ENCODE measurements at regions not wholly inside any gene's neighbourhood (a gene's known extent, or its start where the extent isn't known, plus 50 kb on each side); places are given as distances from the start of the nearest gene placed in this dataset.
"Not testable (repeated sequence)": the region's sequence is repeated elsewhere in the genome, so short reads cannot be mapped to it uniquely, and the experiment has no call there.

DNA sequence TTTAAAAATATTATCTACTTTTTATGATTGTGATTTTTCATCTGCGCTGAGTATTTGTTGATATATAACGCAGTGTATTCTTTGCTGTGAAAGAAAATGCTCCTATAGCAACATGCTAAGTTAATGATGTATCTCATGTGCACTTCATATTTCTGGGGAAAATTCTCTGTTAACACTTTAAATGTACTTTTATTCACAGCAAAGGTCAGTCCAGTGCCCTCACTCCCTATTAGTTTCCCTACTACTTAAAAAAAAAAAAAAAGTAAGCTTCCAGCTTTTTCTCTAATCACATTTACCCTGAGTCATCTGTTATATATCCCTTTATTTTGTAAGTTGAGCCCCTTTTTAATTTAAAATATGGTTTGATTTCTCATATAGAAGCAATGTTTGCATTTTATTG lies 219.8 kb downstream of the AEBP2 start:
- Histone ChIP-seq H3K27me3 (ENCODE audit: control insufficient read depth in 5 of 5, insufficient read depth in 4 of 5, low read length in 5 of 5) (no peaks in the 10 kb centered on the region), H3K4me1 (ENCODE audit: control insufficient read depth in 5 of 5, insufficient read depth in 5 of 5, low read length in 5 of 5) (peaks cover 0 to 4% (median 0%) of the 10 kb centered on the region in 5 donors), H3K27ac (ENCODE audit: low read depth, low read length) (no peak overlapping the region), H3K9me3 (ENCODE audit: control insufficient read depth in 5 of 5, low read length in 5 of 5) (no peaks in the 10 kb centered on the region), H3K4me3 (ENCODE audit: low read depth in 1 of 5, low read length in 5 of 5) (no peak overlapping the region), H3K9ac (ENCODE audit: low read length in 5 of 5) (no peak overlapping the region), H3K36me3 (ENCODE audit: control insufficient read depth in 5 of 5, insufficient read depth in 5 of 5, low read length in 5 of 5) (no peaks in the 10 kb centered on the region)

DNA sequence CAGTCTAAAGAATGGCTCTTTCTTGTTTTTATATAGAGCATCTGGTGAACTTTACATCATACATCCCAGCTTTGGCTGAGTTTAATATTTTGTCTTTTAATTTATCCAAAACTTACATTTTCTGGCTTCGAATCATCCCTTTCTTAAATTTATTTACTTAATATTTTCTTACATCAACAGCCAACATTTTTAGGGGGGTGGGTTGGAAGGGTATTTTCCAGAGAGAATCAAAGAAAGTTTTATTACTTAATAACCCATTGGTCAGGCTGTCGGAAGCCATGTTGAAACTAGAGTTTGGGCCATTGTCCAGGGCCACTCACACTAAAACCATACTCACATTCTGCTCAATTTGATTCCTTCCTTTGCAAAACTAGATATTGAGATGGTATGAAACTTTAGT lies 220.2 kb downstream of the AEBP2 start:
- Histone ChIP-seq H3K27me3 (ENCODE audit: control insufficient read depth in 5 of 5, insufficient read depth in 4 of 5, low read length in 5 of 5) (no peaks in the 10 kb centered on the region), H3K9me3 (ENCODE audit: control insufficient read depth in 5 of 5, low read length in 5 of 5) (no peaks in the 10 kb centered on the region), H3K9ac (ENCODE audit: low read length in 5 of 5) (no peak overlapping the region), H3K4me1 (ENCODE audit: control insufficient read depth in 5 of 5, insufficient read depth in 5 of 5, low read length in 5 of 5) (peaks cover 0 to 4% (median 0%) of the 10 kb centered on the region in 5 donors), H3K4me3 (ENCODE audit: low read depth in 1 of 5, low read length in 5 of 5) (no peak overlapping the region), H3K36me3 (ENCODE audit: control insufficient read depth in 5 of 5, insufficient read depth in 5 of 5, low read length in 5 of 5) (no peaks in the 10 kb centered on the region), H3K27ac (ENCODE audit: low read depth, low read length) (no peak overlapping the region)

DNA sequence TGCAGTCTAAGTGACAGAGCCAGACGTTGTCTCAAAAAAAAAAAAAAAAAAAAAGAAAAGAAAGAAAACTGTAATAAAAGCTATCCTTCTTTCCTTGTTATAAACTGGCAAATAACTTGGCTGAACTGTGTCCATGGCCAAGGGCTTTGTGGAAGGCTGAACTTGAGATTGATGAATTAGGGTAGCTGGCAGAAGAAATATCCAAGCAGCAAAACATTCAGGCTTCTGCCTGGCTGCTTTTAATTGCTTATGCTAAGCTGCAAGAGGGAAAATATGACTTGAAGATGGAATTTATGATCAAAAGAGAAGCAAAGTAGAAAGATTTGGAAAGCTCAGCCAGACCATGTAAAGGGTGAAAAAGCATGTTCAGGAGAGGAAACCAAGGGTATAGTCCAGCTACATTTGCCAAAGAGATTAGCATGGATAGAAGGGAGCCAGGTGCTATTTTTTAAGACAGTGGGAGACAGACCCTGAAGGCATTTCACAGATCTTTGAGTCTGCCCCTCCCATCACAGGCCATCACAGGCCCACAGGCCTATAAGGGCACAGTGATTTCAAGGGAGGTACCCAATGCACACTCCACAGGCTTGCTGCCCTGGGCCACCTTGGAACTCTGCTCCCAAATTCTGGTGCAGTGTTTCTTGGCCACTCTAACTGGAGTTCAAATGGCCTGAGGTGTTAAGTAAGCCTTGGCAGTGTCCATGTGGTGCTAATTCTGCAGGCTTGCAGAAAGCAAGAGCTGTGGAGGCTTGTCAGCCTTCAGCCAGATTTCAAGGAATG lies 226.0 kb downstream of the AEBP2 start:
- Histone ChIP-seq H3K27me3 (ENCODE audit: control insufficient read depth in 5 of 5, insufficient read depth in 4 of 5, low read length in 5 of 5) (no peaks in the 10 kb centered on the region), H3K27ac (ENCODE audit: low read depth, low read length) (no peak overlapping the region), H3K9ac (ENCODE audit: low read length in 5 of 5) (no peak overlapping the region), H3K4me3 (ENCODE audit: low read depth in 1 of 5, low read length in 5 of 5) (no peak overlapping the region), H3K9me3 (ENCODE audit: control insufficient read depth in 5 of 5, low read length in 5 of 5) (no peaks in the 10 kb centered on the region), H3K4me1 (ENCODE audit: control insufficient read depth in 5 of 5, insufficient read depth in 5 of 5, low read length in 5 of 5) (no peaks in the 10 kb centered on the region), H3K36me3 (ENCODE audit: control insufficient read depth in 5 of 5, insufficient read depth in 5 of 5, low read length in 5 of 5) (no peaks in the 10 kb centered on the region)

DNA sequence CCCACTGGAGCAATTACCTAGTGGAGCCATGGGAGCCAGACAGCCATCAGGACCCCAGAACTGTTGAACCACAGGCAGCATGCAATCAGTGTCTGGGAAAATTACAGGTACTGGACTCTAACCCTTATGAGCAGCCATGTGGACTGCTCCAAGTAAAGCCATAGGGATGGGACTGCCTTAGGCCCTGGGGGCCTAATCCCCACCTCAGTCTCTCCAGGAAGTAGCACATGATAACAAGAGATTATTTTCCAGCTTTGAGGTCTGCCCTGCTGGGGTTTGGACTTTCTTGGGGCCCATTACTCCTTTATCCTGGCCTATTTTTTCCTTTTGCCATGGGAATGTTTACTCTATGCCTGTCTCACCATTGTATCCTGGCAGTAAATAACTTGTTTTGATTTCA lies 226.8 kb downstream of the AEBP2 start:
- H3K27ac ChIP-seq (ENCODE audit: low read depth, low read length) = no peak overlapping the region
- no peaks in the 10 kb centered on the region for H3K36me3 ChIP-seq (ENCODE audit: control insufficient read depth in 5 of 5, insufficient read depth in 5 of 5, low read length in 5 of 5)
- H3K27me3 ChIP-seq (ENCODE audit: control insufficient read depth in 5 of 5, insufficient read depth in 4 of 5, low read length in 5 of 5) = no peaks in the 10 kb centered on the region
- no peak overlapping the region for H3K4me3 ChIP-seq (ENCODE audit: low read depth in 1 of 5, low read length in 5 of 5)
- H3K4me1 ChIP-seq (ENCODE audit: control insufficient read depth in 5 of 5, insufficient read depth in 5 of 5, low read length in 5 of 5) = no peaks in the 10 kb centered on the region
- H3K9me3 ChIP-seq (ENCODE audit: control insufficient read depth in 5 of 5, low read length in 5 of 5) = no peaks in the 10 kb centered on the region
- no peak overlapping the region for H3K9ac ChIP-seq (ENCODE audit: low read length in 5 of 5)

GRCh38 chr12:19669793-19670192 lies 230.5 kb downstream of the AEBP2 start:
- Histone ChIP-seq H3K36me3 (ENCODE audit: control insufficient read depth in 5 of 5, insufficient read depth in 5 of 5, low read length in 5 of 5) (no peaks in the 10 kb centered on the region), H3K9me3 (ENCODE audit: control insufficient read depth in 5 of 5, low read length in 5 of 5) (no peaks in the 10 kb centered on the region), H3K9ac (ENCODE audit: low read length in 5 of 5) (no peak overlapping the region)

GRCh38 chr12:19671695-19672094 lies 232.4 kb downstream of the AEBP2 start:
- Histone ChIP-seq H3K36me3 (ENCODE audit: control insufficient read depth in 5 of 5, insufficient read depth in 5 of 5, low read length in 5 of 5) (no peaks in the 10 kb centered on the region), H3K4me1 (ENCODE audit: control insufficient read depth in 5 of 5, insufficient read depth in 5 of 5, low read length in 5 of 5) (no peaks in the 10 kb centered on the region), H3K27me3 (ENCODE audit: control insufficient read depth in 5 of 5, insufficient read depth in 4 of 5, low read length in 5 of 5) (no peaks in the 10 kb centered on the region), H3K4me3 (ENCODE audit: low read depth in 1 of 5, low read length in 5 of 5) (no peak overlapping the region), H3K9ac (ENCODE audit: low read length in 5 of 5) (no peak overlapping the region), H3K27ac (ENCODE audit: low read depth, low read length) (no peak overlapping the region), H3K9me3 (ENCODE audit: control insufficient read depth in 5 of 5, low read length in 5 of 5) (peaks cover 0 to 2% (median 0%) of the 10 kb centered on the region in 5 donors)

More at GRCh38 chr12:19669793-19670192, 230.5 kb downstream of the AEBP2 start:
- Histone ChIP-seq H3K27ac (ENCODE audit: low read depth, low read length) (no peak overlapping the region), H3K4me1 (ENCODE audit: control insufficient read depth in 5 of 5, insufficient read depth in 5 of 5, low read length in 5 of 5) (no peaks in the 10 kb centered on the region), H3K27me3 (ENCODE audit: control insufficient read depth in 5 of 5, insufficient read depth in 4 of 5, low read length in 5 of 5) (no peaks in the 10 kb centered on the region), H3K4me3 (ENCODE audit: low read depth in 1 of 5, low read length in 5 of 5) (no peak overlapping the region)

- no peak overlapping the region for H3K4me3 ChIP-seq (ENCODE audit: low read depth in 1 of 5, low read length in 5 of 5)
Observed at GRCh38 chr12:19674437-19674836, 235.1 kb downstream of the AEBP2 start.

DNA sequence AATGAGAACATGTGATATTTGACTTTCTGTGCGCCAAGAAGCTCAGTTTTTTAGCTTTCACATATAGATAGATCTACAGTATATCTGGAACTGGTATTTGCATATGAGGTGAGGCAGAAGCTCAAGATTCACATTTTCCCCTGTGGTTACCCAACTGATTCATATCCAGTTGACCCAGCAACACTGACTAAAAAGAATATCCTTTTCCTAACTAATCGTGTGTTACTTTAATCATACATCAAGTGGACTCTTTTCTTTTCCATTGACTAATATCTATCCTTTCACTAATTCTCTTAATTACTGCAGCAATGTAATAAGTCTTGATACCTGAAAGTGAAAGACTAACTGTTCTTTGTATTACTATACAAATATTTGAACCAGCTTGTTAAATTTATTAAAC lies 236.1 kb downstream of the AEBP2 start:
- Histone ChIP-seq H3K27me3 (ENCODE audit: control insufficient read depth in 5 of 5, insufficient read depth in 4 of 5, low read length in 5 of 5) (no peaks in the 10 kb centered on the region), H3K9ac (ENCODE audit: low read length in 5 of 5) (no peak overlapping the region), H3K4me3 (ENCODE audit: low read depth in 1 of 5, low read length in 5 of 5) (no peak overlapping the region), H3K9me3 (ENCODE audit: control insufficient read depth in 5 of 5, low read length in 5 of 5) (peaks cover 0 to 2% (median 0%) of the 10 kb centered on the region in 5 donors), H3K27ac (ENCODE audit: low read depth, low read length) (no peak overlapping the region), H3K4me1 (ENCODE audit: control insufficient read depth in 5 of 5, insufficient read depth in 5 of 5, low read length in 5 of 5) (no peaks in the 10 kb centered on the region), H3K36me3 (ENCODE audit: control insufficient read depth in 5 of 5, insufficient read depth in 5 of 5, low read length in 5 of 5) (no peaks in the 10 kb centered on the region)

More at GRCh38 chr12:19674437-19674836, 235.1 kb downstream of the AEBP2 start:
- Histone ChIP-seq H3K4me1 (ENCODE audit: control insufficient read depth in 5 of 5, insufficient read depth in 5 of 5, low read length in 5 of 5) (no peaks in the 10 kb centered on the region), H3K36me3 (ENCODE audit: control insufficient read depth in 5 of 5, insufficient read depth in 5 of 5, low read length in 5 of 5) (no peaks in the 10 kb centered on the region), H3K27ac (ENCODE audit: low read depth, low read length) (no peak overlapping the region), H3K9ac (ENCODE audit: low read length in 5 of 5) (no peak overlapping the region), H3K27me3 (ENCODE audit: control insufficient read depth in 5 of 5, insufficient read depth in 4 of 5, low read length in 5 of 5) (no peaks in the 10 kb centered on the region), H3K9me3 (ENCODE audit: control insufficient read depth in 5 of 5, low read length in 5 of 5) (peaks cover 0 to 2% (median 0%) of the 10 kb centered on the region in 5 donors)

DNA sequence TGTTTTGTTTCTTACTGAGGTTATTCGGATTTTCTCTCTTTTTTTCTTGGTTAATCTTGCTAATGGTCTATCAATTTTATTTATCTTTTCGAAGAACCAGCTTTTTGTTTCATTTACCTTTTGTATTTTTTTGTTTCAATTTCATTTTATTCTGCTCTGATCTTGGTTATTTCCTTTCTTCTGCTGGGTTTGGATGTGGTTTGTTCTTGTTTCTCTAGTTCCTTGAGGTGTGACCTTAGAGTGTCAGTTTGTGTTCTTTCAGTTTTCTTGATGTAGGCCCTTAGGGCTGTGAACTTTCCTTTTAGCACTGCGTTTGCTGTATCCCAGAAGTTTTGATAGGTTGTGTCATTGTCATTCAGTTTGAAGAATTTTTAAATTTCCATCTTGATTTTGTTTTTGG lies 239.2 kb downstream of the AEBP2 start:
- H3K27ac ChIP-seq (ENCODE audit: low read depth, low read length); H3K9me3 ChIP-seq (ENCODE audit: control insufficient read depth in 5 of 5, low read length in 5 of 5); H3K4me1 ChIP-seq (ENCODE audit: control insufficient read depth in 5 of 5, insufficient read depth in 5 of 5, low read length in 5 of 5); H3K27me3 ChIP-seq (ENCODE audit: control insufficient read depth in 5 of 5, insufficient read depth in 4 of 5, low read length in 5 of 5); H3K36me3 ChIP-seq (ENCODE audit: control insufficient read depth in 5 of 5, insufficient read depth in 5 of 5, low read length in 5 of 5); H3K4me3 ChIP-seq (ENCODE audit: low read depth in 1 of 5, low read length in 5 of 5); H3K9ac ChIP-seq (ENCODE audit: low read length in 5 of 5): not testable (repeated sequence)

DNA sequence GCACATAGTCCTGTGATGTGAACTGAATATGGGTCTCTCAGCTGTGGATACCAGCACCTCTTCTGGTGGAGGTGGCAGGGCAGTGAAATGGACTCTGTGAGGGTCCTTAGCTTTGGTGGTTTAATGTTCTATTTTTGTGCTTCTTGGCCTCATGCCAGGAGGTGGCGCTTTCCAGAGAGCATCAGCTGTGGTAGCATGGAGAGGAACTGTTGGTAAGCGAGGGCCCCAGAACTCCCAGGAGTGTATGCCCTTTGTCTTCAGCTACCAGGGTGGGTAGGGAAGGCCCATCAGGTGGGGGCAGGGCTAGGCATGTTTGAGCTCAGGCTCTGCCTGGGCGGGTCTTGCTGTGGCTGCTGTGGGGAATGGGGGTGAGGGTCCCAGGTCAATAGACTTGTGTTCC lies 241.7 kb downstream of the AEBP2 start:
- Histone ChIP-seq H3K27ac (ENCODE audit: low read depth, low read length) (no peak overlapping the region), H3K36me3 (ENCODE audit: control insufficient read depth in 5 of 5, insufficient read depth in 5 of 5, low read length in 5 of 5) (no peaks in the 10 kb centered on the region), H3K9me3 (ENCODE audit: control insufficient read depth in 5 of 5, low read length in 5 of 5) (peaks cover 0 to 2% (median 0%) of the 10 kb centered on the region in 5 donors), H3K9ac (ENCODE audit: low read length in 5 of 5) (no peak overlapping the region), H3K4me3 (ENCODE audit: low read depth in 1 of 5, low read length in 5 of 5) (no peak overlapping the region), H3K4me1 (ENCODE audit: control insufficient read depth in 5 of 5, insufficient read depth in 5 of 5, low read length in 5 of 5) (no peaks in the 10 kb centered on the region), H3K27me3 (ENCODE audit: control insufficient read depth in 5 of 5, insufficient read depth in 4 of 5, low read length in 5 of 5) (no peaks in the 10 kb centered on the region)

All from subcutaneous abdominal adipose tissue (tissue), 5 donors.